ENCODE measurements at regions not wholly inside any gene's neighbourhood (a gene's known extent, or its start where the extent isn't known, plus 50 kb on each side); places are given as distances from the start of the nearest gene placed in this dataset.

GRCh38 chr6:71474942-71475341, 186.3 kb downstream of the OGFRL1 start:
- Histone ChIP-seq H3K9me2 (replicated peaks; ENCODE audit: low read depth, low read length) (no peaks in the 10 kb centered on the region), H4K20me1 (ENCODE audit: insufficient read depth, low read length, poor library complexity, severe bottlenecking) (no peaks in the 10 kb centered on the region), H3K9ac (ENCODE audit: low read depth, low read length, poor library complexity, severe bottlenecking) (no peak overlapping the region), H3K36me3 (ENCODE audit: insufficient read depth, low read length) (no peaks in the 10 kb centered on the region), H2AFZ (ENCODE audit: low read length) (no peak overlapping the region), H3K4me3 (ENCODE audit: low read length, poor library complexity, severe bottlenecking) (no peak overlapping the region), H3K9me3 (ENCODE audit: insufficient read depth, low read depth, low read length) (no peaks in the 10 kb centered on the region), H3F3A (ENCODE audit: low read depth) (no peaks in the 10 kb centered on the region), H3K27me3 (ENCODE audit: insufficient read depth, low read length, poor library complexity, severe bottlenecking) (no peaks in the 10 kb centered on the region), H3K4me1 (ENCODE audit: insufficient read depth, low read length, poor library complexity, severe bottlenecking) (peaks cover 8% of the 10 kb centered on the region), H3K79me2 (ENCODE audit: insufficient read depth, low read length) (no peaks in the 10 kb centered on the region), H3K4me2 (ENCODE audit: low read depth, low read length, poor library complexity, severe bottlenecking) (no peak overlapping the region)
- TF ChIP-seq EZH2phosphoT487 (IDR thresholded peaks at IDR 0.05; ENCODE audit: borderline replicate concordance) (no peak), CTCF (conservative IDR thresholded peaks at IDR 0.05; ENCODE audit: low read length) (no peak)

GRCh38 chr6:71476371-71476770, 187.8 kb downstream of the OGFRL1 start:
- peaks cover 8% of the 10 kb centered on the region for H3K4me1 ChIP-seq (ENCODE audit: insufficient read depth, low read length, poor library complexity, severe bottlenecking)
- H3K79me2 ChIP-seq (ENCODE audit: insufficient read depth, low read length), result no peaks in the 10 kb centered on the region
- no peak overlapping the region for H3K4me2 ChIP-seq (ENCODE audit: low read depth, low read length, poor library complexity, severe bottlenecking)
- no peaks in the 10 kb centered on the region for H3K36me3 ChIP-seq (ENCODE audit: insufficient read depth, low read length)
- no peaks in the 10 kb centered on the region for H3K9me3 ChIP-seq (ENCODE audit: insufficient read depth, low read depth, low read length)
- H2AFZ ChIP-seq (ENCODE audit: low read length), result no peak overlapping the region
- H3K27me3 ChIP-seq (ENCODE audit: insufficient read depth, low read length, poor library complexity, severe bottlenecking), result no peaks in the 10 kb centered on the region
- H3K9ac ChIP-seq (ENCODE audit: low read depth, low read length, poor library complexity, severe bottlenecking), result no peak overlapping the region
- H3F3A ChIP-seq (ENCODE audit: low read depth), result no peaks in the 10 kb centered on the region
- H3K4me3 ChIP-seq (ENCODE audit: low read length, poor library complexity, severe bottlenecking), result no peak overlapping the region
- TF ChIP-seq CTCF (conservative IDR thresholded peaks at IDR 0.05; ENCODE audit: low read length), result no peak
- TF ChIP-seq EZH2phosphoT487 (IDR thresholded peaks at IDR 0.05; ENCODE audit: borderline replicate concordance), result no peak
- H3K9me2 ChIP-seq (replicated peaks; ENCODE audit: low read depth, low read length), result no peaks in the 10 kb centered on the region
- H4K20me1 ChIP-seq (ENCODE audit: insufficient read depth, low read length, poor library complexity, severe bottlenecking), result no peaks in the 10 kb centered on the region

- Histone ChIP-seq H3K36me3 (ENCODE audit: insufficient read depth, low read length) (no peaks in the 10 kb centered on the region), H3K4me1 (ENCODE audit: insufficient read depth, low read length, poor library complexity, severe bottlenecking) (peaks cover 8% of the 10 kb centered on the region), H3K27me3 (ENCODE audit: insufficient read depth, low read length, poor library complexity, severe bottlenecking) (no peaks in the 10 kb centered on the region), H3K9me3 (ENCODE audit: insufficient read depth, low read depth, low read length) (no peaks in the 10 kb centered on the region), H3F3A (ENCODE audit: low read depth) (no peaks in the 10 kb centered on the region), H3K9me2 (replicated peaks; ENCODE audit: low read depth, low read length) (no peaks in the 10 kb centered on the region), H3K79me2 (ENCODE audit: insufficient read depth, low read length) (no peaks in the 10 kb centered on the region), H3K9ac (ENCODE audit: low read depth, low read length, poor library complexity, severe bottlenecking) (no peak overlapping the region), H3K4me3 (ENCODE audit: low read length, poor library complexity, severe bottlenecking) (no peak overlapping the region), H4K20me1 (ENCODE audit: insufficient read depth, low read length, poor library complexity, severe bottlenecking) (no peaks in the 10 kb centered on the region), H3K4me2 (ENCODE audit: low read depth, low read length, poor library complexity, severe bottlenecking) (no peak overlapping the region), H2AFZ (ENCODE audit: low read length) (no peak overlapping the region)
- TF ChIP-seq EZH2phosphoT487 (IDR thresholded peaks at IDR 0.05; ENCODE audit: borderline replicate concordance) (no peak), CTCF (conservative IDR thresholded peaks at IDR 0.05; ENCODE audit: low read length) (no peak)
Measured at GRCh38 chr6:71476872-71477271, 188.3 kb downstream of the OGFRL1 start.

Data from Loucy (cell line).